ENCODE measurements at regions not wholly inside any gene's neighbourhood (a gene's known extent, or its start where the extent isn't known, plus 50 kb on each side); places are given as distances from the start of the nearest gene placed in this dataset.

DNA sequence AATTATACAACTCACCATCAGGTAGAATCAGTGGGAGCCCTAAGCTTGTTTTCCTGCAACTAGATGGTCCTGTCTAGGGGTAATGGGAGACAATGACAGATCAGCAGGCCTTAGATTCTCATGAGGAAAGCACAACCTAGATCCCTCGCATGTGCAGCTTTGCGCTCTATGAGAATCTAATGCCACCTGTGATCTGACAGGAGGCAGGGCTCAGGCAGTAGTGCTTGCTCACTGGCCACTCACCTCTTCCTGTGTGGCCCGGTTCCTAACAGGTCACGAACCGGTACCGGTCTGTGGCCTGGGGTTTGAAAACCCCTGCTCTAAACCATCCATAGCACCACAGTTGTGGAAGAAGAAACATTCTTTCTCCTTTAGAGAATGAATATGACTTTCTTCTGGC, 242.8 kb upstream of the CXCR4 start:
- H3K4me3 ChIP-seq (ENCODE audit: low read depth, low read length) = no peak overlapping the region
- DNase-seq (ENCODE audit: low read depth) = no peak
- TF ChIP-seq, protein P1, sequence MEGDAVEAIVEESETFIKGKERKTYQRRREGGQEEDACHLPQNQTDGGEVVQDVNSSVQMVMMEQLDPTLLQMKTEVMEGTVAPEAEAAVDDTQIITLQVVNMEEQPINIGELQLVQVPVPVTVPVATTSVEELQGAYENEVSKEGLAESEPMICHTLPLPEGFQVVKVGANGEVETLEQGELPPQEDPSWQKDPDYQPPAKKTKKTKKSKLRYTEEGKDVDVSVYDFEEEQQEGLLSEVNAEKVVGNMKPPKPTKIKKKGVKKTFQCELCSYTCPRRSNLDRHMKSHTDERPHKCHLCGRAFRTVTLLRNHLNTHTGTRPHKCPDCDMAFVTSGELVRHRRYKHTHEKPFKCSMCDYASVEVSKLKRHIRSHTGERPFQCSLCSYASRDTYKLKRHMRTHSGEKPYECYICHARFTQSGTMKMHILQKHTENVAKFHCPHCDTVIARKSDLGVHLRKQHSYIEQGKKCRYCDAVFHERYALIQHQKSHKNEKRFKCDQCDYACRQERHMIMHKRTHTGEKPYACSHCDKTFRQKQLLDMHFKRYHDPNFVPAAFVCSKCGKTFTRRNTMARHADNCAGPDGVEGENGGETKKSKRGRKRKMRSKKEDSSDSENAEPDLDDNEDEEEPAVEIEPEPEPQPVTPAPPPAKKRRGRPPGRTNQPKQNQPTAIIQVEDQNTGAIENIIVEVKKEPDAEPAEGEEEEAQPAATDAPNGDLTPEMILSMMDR (IDR thresholded peaks at IDR 0.05; ENCODE audit: low read depth, low read length, missing control alignments) = no peak
- in situ Hi-C loops (cut with HindIII; ENCODE audit: low sequenced_read_pairs) = loop anchor here (25.0 kb wide), 1 partner anchor 448 kb away; no protein-coding TSS in a partner anchor

DNA sequence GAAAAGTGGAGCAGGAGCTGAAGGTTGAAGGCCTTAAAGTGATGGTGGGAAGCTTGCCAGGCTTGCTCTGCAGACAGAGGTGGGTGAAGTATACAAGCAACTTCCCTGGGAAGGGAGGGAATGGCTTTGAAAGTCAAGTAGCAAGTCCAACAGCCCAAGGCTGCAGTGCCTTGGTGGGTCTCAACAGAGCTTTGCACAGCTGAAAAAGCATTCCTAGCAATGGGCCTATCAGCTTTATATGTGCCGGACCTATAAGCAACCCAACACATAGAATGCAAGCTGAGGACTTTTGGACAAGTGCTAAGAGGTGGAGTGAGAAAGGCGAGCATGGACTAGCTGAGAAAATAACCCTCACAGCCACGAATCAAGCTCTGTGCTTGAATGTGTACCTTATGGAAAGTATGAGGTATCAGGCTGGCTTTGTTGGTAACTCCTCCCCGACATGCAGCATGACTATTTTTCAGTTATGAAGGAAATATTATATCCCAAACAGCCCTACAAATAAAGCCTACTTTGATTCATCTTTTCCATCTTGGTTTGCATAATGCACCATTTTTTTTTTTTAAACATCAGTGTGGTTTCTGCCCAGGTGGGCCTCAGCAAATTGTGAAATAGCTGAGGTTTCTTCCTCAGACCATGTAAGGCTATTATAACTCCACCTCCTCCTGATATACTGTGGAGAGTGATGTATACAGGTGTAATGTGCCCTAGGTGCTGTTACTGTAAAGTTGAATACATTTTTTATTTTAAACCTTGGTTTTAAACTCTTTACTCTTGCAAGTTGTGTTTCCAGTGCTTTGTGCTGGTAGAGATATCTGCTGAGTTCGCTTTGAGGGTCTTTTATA, 241.4 kb upstream of the CXCR4 start:
- H3K4me3 ChIP-seq (ENCODE audit: low read depth, low read length) = no peak overlapping the region
- no peak for DNase-seq (ENCODE audit: low read depth)
- TF ChIP-seq, protein P1 (IDR thresholded peaks at IDR 0.05; ENCODE audit: low read depth, low read length, missing control alignments) = no peak
- in situ Hi-C loops (cut with HindIII; ENCODE audit: low sequenced_read_pairs) = loop anchor here (25.0 kb wide), 1 partner anchor 447 kb away; no protein-coding TSS in a partner anchor

- in situ Hi-C loops (cut with HindIII; ENCODE audit: low sequenced_read_pairs) = loop anchor here (25.0 kb wide), 1 partner anchor 446 kb away; no protein-coding TSS in a partner anchor
Observed at GRCh38 chr2:136358576-136358975, 240.6 kb upstream of the CXCR4 start.

DNA sequence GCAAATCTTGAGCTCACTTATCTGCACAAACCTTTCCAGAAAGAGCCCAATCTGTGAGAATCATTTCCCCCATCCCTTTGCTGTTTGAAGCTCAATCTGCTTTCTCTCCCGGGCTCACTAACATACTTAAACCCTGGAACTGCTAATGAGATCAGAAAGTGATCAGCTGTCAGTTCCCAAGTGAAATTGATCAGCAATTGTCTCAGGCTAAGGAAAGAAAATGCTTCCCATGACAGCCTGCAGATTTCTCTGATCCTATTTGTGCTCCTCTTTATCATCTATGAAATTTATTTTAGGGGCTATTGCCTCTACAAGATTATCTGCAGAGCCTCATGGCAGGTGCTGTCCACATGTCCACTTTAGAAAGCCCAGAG, 239.0 kb upstream of the CXCR4 start:
- no peak for DNase-seq (ENCODE audit: low read depth)
- in situ Hi-C loops (cut with HindIII; ENCODE audit: low sequenced_read_pairs) = loop anchor here (25.0 kb wide), 1 partner anchor 445 kb away; no protein-coding TSS in a partner anchor
- TF ChIP-seq, protein P1 (IDR thresholded peaks at IDR 0.05; ENCODE audit: low read depth, low read length, missing control alignments) = no peak

More at GRCh38 chr2:136358576-136358975, 240.6 kb upstream of the CXCR4 start:
- no peak overlapping the region for H3K4me3 ChIP-seq (ENCODE audit: low read depth, low read length)
- DNase-seq (ENCODE audit: low read depth) = no peak
- TF ChIP-seq, protein P1 (IDR thresholded peaks at IDR 0.05; ENCODE audit: low read depth, low read length, missing control alignments) = no peak

GRCh38 chr2:136356125-136357006, 238.4 kb upstream of the CXCR4 start:
- in situ Hi-C loops (cut with HindIII; ENCODE audit: low sequenced_read_pairs) = loop anchor here (25.0 kb wide), 1 partner anchor 444 kb away; no protein-coding TSS in a partner anchor
- TF ChIP-seq, protein P1 (IDR thresholded peaks at IDR 0.05; ENCODE audit: low read depth, low read length, missing control alignments) = no peak
- H3K4me3 ChIP-seq (ENCODE audit: low read depth, low read length) = no peak overlapping the region
- DNase-seq (ENCODE audit: low read depth) = no peak

More for the DNA sequence above, 239.0 kb upstream of the CXCR4 start:
- no peak overlapping the region for H3K4me3 ChIP-seq (ENCODE audit: low read depth, low read length)

DNA sequence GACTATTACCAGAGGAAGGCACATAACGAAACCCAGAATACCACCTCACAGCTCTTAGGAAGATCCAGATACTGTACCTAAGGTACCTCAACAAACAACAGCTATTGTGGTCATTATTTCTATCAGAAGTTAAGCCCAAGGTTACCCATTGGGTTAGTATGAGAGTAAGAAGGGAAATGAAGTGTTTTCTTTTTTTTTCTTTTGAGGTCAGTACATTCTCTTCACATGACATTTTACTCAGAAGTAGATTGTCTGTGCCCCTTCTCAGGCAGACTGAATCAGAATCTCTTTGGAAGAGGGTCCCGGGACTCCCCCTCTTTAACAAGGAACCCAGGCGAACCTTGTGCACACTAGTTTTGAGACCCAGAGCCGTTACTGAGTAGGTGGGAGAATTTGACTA, 233.7 kb upstream of the CXCR4 start:
- in situ Hi-C loops (cut with HindIII; ENCODE audit: low sequenced_read_pairs) = loop anchor here (25.0 kb wide), 1 partner anchor 439 kb away; no protein-coding TSS in a partner anchor
- no peak overlapping the region for H3K4me3 ChIP-seq (ENCODE audit: low read depth, low read length)
- TF ChIP-seq, protein P1 (IDR thresholded peaks at IDR 0.05; ENCODE audit: low read depth, low read length, missing control alignments) = no peak
- no peak for DNase-seq (ENCODE audit: low read depth)

Measured in astrocyte of the cerebellum (primary cell).